Epidermal melanocyte (primary cell): ENCODE measurements at regions not wholly inside any gene's neighbourhood (a gene's known extent, or its start where the extent isn't known, plus 50 kb on each side); places are given as distances from the start of the nearest gene placed in this dataset.
"Not testable (repeated sequence)": the region's sequence is repeated elsewhere in the genome, so short reads cannot be mapped to it uniquely, and the experiment has no call there.

Experiments
- DNase-seq: peaks from one replicate; pipeline ENCODE4 v3.0.0; 2011; ENCODE audit warnings: low spot score; ENCODE audit not compliant: insufficient read length

DNA sequence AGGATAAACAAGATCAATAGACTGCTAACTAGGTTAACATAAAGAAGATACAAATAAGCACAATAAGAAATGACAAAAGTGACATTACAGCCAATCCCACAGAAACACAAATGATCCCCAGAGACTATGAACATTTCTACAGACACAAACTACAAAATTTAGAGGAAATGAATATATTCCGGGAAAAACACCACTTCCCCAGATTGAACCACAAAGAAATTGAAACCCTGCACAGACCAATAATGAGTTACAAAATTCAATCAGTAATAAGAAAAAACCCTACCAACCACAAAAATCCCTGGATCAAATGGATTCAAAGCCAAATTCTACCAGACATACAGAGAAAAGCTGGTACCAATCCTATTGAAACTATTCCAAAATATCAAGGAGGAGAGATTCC lies 232.4 kb upstream of the RBMS1 start:
- no peak for DNase-seq

DNA sequence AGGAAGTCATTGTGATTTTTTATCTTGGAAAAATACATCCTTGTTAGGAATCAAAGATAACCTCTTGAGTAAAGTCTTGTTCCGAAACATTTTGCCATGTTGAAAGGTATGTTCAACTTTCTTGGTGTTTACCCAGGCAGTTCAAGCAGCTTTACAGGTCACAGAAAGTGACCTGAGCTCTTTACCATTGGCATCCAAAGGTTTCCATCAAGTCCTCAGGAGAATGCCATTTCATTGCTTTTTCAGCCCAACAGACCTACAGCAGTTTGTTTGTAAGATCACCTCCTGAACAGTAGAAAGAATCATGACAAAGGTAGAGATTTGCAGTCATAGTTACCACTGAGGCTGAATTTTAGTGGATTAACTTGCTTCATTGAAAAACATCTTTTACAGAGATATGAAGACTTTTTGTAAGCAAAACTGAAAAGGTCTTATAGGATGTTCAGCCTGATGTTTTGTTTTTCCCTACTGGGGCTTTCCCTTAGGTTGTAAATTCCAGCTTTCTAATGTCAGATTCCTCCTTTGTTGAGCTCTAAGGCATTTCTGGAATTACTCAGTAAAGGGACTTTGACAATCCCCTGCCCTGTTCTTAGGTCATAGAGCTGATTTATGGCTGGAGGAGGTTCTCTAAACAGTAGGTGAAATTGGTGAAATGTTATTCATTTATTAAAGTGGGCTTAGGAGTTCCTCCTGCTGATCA lies 236.8 kb upstream of the RBMS1 start:
- no peak for DNase-seq

DNA sequence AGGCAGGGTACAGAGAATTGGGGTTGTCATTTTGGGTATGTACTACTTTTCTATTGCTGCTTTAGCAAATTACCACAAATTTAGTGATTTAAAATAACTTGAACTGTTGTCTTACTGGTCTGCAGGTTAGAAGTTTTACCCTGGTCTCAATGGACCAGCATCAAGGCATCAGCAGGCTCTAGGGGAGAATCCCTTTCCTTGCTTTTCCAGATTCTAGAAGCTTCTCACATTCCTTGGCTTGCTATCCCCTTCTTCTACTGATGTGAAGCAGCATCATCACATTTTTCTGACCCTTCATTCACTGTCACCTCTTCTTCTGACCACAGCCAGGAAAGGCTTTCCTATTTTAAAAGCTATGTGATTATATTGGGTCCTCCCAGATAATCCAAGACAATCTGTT lies 237.8 kb upstream of the RBMS1 start:
- no peak for DNase-seq

DNA sequence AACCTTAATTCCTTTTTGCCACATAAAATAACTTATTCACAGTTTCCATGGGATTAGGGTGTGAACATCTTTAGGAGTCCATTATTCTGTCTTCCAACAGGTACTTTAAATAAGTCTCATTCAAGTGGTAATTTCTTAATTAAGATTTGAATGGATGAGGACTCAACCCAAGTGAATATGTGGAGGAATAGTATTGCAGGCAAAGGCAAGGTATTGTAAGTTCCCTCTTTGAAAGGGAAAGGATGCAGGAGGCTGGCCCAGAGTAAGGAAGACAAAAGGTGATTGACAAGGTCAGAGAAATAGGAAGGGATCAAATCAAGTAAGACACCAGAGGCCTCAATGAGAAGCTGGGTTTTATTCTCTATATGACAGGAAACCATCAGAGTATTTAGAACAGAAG lies 238.2 kb upstream of the RBMS1 start:
- no peak for DNase-seq

DNA sequence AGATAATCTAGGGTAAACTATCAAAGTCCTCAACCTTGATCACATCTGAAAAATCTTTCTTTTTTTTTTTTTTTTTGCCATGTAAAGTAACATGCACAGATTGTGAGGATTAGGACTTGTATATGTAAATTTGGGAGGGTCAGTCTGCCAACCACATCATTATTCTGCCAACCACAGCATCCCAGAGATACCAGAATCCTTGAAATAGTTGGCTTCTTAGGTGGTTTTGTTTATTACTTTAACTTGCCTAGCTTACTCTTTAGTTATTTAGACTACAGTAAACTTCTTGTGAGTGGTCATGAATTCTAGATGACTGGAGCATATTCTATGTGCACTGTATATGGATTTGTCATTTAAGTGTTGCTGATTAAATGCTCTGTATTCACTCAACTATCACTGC lies 242.1 kb upstream of the RBMS1 start:
- no peak for DNase-seq

DNA sequence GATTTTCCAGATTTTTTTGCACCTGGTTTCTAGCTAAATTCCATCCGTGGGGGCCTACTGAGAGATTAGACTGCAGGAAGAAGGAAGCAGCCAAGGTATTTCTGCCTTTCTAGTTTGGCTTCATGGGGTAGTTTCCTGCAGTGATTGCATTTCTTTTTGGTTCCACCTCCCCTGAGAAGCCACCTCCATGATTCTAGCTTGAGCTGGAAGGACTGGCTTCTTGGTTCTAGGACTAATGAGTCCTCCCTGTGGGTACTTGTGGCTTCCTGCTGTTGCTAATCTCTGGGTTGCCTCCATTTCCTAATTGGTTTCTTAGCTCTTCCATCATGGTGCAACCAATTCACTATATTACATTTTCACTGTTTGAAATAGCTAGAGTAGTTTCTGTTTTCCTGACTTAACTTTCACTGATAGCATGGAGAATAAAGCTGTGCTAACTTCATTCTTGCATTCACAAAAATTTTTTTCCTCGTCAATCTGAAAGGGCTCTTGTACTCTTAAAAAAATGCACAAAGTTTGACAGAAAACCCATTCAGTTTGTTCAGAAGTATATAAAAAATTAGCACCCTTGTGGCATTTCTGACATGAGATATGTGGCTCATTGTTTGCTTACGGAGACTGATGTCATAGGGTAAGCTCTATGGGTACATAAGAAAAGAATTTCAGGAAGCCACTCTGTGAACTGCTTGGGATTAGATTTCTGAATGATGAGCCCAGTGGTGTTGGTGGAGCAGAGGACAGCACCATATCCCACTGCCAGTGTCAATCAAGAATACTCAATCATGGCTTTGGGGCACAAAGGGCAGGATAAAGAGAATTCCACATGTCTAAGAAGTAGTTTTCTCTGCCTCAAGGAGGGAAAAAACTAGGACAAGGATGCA lies 242.8 kb upstream of the RBMS1 start:
- peak; percentile 22 for DNase-seq

DNA sequence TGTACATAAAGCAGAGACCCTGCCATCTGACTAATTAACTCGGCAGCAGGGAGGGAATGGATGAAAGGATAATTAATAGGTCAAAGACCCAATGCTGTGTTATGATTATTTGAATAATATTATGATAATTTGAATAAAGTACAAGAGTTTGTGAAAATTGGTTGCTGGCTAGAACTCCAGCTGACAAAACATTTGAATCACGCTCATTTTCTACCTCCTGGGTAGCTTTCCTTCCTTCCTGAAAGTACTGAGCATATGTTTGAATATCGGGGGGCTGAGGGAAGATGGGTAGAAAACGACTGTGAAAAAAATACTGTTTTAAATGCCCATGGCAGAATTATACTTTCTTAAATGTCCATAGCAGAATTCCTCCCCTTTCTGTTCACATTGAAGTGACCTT lies 243.6 kb upstream of the RBMS1 start:
- no peak for DNase-seq

DNA sequence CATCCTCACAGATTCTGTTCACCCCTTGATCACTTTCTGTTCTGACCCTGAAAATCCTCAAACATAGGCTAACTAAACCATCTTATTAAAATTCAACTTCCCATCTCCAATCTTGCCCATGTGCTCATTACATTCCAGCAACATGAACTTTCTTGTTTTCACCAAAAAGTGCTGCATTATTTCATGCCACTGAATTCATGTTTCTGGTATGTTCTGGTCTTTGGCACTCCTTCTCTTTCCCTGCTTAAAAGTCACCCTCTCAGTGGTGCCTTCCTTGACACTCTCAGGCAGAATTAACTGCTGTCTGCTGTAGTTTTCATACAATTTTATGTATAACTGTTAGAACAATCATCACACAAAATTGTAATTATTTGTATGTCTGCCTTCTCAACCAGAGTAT lies 247.7 kb upstream of the RBMS1 start:
- DNase-seq, result no peak

DNA sequence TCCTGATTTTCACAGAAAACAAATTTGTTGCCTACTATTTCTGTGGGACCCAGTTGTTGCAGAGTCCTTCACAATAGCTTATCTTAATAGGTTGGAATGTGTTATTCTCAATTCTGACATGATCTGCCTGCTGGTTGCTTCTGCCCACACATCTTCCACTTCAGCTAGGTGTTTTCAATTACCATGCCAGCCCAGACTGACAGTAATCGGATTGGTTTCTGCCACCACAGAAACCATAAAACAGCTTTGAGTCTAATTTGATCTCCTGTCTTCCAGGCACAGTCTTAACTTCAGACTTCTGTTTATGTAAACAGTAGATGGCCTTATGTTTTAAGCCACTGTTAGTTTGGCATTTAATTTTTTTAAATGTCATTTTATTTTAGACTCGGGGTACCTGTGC lies 248.2 kb upstream of the RBMS1 start:
- DNase-seq, result no peak

DNA sequence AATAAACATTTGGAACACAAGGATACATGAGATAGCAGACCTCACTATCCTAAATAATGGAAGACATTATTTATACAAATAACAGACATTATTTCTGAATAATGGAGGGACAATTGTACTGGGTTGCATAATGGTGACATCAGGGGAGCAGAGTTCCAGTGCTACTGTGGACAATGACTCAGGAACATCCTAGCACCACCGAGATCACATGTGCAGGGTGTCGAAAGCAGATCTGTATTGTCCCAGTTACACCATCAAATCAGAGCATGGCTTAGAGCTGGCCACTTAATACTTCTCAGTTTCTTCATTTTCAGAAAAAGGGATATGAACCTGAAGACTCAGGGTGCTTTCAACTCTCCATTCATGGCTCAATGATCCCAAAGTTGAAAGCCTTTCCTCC lies 249.1 kb upstream of the RBMS1 start:
- DNase-seq, result no peak

DNA sequence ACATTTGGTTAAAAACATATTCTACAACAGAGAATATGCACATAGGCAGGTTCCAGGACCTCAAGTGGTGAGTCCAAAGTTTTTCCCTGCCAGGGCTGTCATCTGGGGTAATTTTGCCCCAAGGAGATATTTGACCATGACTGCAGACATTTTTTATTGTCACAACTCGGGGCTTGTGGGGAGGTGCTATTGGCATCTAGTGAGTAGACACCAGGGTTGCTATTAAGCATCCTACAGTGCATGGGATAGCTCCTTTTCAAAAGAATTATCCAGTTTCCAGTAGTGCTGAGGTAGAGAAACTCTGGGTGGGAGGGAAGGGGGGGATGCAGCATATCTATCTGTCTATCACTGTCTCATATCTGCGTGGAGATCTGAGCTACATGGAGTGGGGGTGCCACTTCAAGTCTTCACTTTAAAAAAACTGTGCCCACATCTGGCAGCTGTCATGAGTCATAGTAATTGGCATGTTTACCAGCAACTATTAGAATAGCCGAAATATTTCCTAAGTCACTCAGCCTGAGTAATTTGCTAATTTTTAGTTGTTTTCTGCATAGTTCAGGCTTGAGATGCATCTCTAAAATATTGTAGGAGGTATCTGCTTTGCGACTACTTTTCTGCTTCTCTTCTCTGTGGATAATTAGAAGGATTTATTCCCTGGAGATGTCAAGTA lies 254.0 kb upstream of the RBMS1 start:
- peak; percentile 48 for DNase-seq

DNA sequence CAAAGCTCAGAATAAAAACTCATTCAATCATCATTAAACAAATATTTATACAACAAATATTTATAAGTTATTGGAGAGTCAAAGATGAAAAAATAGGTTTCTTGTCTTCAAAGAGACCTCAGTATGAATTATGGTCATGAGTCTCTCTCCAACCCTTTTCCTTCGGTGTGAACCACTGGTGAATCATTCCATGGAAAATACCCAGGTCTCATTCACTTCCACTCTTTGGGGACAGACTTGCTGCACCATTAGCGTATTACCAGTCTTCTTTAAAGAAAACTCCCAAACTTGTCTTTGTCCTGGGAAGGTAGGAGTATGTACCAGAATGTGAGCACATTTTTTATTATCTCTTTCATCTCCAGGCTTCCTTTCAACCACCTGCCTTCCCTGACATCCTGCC lies 257.4 kb upstream of the RBMS1 start:
- no peak for DNase-seq

DNA sequence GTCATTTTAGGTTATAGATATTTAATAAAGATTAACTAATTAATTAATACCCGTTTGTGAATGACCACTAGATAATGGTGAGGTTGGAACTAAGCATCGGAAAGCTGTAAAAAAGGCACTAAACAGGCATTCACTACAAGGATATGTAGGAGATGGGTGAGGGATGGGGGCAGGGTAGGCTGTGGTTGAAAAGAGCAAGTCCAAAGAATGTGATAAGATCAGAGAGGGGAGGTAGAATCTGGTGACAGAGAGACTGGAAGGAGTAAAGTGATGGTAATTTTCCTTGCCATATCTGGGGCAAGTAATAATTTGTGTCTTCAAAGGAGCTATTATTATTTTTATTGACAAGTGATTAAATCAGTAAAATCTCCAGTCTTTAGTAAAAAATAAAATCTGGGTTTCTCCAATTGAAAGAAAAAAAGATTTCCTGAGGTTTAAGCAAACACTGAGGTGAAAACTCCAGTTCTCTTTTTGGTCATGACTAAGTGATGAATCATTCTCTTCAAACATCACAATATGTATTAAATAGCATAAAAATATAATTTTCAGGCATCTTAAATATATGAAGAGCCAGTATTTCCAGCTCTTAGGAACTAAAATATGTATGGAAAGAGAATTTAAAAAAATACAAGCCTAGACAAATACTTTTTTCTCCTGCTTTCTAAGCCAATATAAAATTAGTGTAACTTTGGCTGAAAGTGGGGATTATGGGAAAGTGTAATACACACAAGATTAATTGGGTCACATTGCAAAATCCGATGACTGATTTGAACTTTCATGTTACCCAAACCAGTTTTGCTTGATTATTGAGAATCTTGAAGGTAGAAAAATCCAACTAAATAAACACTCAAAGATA lies 259.1 kb upstream of the RBMS1 start:
- no peak for DNase-seq

DNA sequence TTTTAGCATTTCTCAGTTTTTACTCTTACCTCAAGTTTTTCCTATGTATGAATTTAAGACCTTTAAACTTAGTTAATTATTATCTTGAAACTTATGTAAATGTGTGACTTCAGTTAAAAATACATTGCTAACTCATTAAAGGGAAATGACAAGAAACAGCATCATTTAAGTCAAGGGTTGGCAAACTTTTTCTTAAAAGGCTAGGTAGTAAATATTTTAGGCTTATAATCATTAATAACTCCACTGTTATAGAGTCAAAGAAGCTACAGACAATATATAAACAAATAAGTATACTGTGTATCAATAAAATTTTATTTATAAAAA lies 259.7 kb upstream of the RBMS1 start:
- DNase-seq, result no peak

DNA sequence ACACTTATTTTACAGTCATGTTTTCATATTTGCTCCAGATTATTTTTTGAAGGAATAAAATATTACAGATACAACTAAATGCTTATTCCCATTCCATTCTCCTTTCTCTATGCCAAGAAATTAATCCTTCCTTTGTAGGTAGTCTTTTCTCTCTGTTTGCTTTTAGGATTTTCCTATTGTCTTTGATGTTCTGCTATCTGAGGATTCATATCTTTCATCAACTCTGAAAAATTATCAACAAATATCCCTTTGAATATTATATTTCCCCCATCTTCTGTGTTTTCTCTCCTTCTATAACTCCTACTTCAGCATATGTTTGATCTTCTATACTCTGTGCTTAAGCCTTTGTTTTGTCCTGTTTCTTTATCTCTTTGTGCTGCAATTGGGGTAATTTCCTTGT lies 260.4 kb upstream of the RBMS1 start:
- no peak for DNase-seq

DNA sequence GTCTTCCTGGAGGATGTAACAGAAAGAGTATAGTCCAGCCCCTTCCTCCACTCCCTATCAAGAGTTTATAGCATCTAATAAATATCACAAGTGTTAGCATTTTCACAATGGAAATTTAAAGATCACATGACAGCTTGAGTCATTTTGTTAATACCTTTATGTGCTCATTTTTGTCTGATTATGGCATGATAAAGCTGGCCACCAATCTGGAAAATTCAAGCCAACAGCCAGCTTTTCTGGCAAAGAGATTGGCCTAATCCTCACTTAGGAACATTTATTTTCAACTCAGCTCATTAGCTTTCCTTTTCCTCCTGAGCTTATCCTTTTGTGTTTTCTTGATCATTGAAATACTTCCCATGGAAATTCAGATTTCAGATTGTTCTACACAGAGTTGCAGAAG lies 262.9 kb upstream of the RBMS1 start:
- DNase-seq, result no peak

DNA sequence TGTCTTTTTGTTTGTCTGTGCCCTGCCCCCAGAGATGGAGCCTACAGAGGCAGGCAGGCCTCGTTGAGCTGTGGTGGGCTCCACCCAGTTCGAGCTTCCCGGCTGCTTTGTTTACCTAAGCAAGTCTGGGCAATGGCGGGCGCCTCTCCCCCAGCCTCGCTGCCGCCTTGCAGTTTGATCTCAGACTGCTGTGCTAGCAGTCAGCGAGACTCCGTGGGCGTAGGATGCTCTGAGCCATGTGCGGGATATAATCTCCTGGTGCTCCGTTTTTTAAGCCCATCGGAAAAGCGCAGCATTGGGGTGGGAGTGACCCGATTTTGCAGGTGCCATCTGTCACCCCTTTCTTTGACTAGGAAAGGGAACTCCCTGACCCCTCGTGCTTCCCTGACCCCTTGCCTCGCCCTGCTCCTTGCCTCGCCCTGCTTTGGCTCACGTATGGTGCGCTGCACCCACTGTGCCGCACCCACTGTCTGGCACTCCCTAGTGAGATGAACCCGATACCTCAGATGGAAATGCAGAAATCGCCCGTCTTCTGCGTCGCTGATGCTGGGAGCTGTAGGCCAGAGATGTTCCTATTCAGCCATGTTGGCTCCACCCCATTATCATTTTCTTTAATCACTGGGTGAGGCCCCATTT lies 269.0 kb upstream of the RBMS1 start:
- not testable (repeated sequence) for DNase-seq

DNA sequence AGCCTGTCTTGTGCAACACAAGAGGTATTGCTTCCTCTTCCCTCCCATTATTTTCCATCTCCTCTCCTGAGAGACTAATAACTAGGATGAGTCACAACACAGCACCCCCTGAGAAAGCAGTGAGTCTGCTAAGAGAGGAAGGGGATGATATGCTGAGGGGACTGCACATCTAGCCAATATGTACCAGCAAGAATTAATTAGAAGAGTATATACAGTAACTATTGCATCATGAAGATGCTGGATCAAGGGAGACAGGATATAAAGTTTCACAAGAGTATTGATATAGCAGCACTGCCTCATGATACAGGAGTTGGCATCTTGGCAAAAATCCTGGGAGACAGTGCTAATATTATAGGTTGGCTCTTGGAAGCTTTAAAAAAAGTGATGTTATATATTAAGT lies 289.9 kb upstream of the RBMS1 start:
- no peak for DNase-seq

DNA sequence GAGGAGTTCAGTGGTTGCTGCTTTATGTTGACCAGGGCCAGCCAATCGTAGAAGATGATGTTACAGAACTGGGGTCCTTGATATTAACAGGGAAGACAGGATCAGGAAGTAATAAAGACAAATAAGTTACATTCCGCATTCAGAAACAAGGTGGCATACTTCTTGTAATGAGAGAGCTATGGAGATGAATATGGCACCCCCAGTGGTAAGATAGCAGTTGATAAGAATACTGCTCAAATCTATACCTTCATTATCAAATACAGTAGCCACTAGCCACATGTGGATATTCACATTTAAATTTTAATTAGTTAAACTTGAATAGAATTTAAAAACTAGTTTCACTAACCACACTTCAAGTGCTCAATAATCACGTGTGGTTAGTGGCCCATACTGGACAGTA lies 290.4 kb upstream of the RBMS1 start:
- no peak for DNase-seq

DNA sequence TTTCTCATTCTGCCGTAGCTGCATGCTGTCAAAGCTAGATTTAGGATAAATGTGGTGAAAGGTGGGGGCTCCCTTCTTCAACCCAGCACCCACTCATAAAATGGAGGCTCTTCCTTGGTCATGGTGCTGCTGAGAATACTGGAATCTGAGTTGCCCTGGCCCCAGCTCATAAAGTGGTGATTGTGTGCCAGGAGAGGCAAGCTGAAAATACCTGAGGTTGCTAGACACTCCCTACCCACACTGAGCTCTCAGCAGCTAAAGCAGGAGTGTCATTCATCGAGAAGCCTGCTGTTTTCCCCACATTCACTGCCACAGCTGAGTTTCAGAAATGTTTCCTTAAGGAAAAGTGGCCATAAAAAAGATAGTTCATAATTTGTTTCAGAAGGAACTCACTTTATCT lies 297.1 kb upstream of the RBMS1 start:
- DNase-seq, result no peak

DNA sequence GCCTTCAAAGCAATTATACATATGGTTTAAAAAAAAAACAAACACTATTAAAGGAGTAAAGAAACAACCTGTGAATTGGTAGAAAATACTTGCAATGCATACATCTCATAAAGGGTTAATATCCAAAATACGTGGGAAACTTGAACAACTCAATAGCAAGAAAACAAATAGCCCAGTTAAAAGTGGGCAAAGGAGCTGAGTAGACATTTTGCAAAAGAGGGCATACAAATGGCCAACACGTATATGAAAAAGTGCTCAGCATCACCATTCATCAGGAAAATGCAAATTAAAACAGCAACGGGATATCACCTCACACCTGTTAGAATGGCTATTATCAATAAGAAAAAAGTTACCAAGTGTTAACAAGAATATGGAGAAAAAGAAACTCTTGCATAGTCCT lies 298.3 kb upstream of the RBMS1 start:
- no peak for DNase-seq
